Adrenal gland (tissue), 9 donors: ENCODE measurements at regions not wholly inside any gene's neighbourhood (a gene's known extent, or its start where the extent isn't known, plus 50 kb on each side); places are given as distances from the start of the nearest gene placed in this dataset.

Experiments
- DNase-seq, 7 donors: peaks; one replicate each; pipeline ENCODE4 v3.0.0-alpha.2; 2019 to 2020
- H3K27ac ChIP-seq, 5 donors: fragments of 200-600 bp; sonication (generic) in 4 of 5; 1 replicate in 3 of 5; 2 replicates in 2 of 5; pipeline versions ENCODE4 v1.5.1 to v1.8.0; 2016 to 2020; ENCODE audit warnings: mild to moderate bottlenecking in 1 of 5
- H3K27me3 ChIP-seq: fragments of 200-600 bp; 2 replicates; pipeline ENCODE4 v1.8.0; 2021
- H3K36me3 ChIP-seq, 2 donors: fragments of 200-600 bp; replicated peaks in 1 of 2; 1 replicate in 1 of 2; 2 replicates in 1 of 2; pipeline versions ENCODE4 v1.5.1 to v1.8.0; 2018 to 2022
- H3K4me1 ChIP-seq, 2 donors: fragments of 200-600 bp; replicated peaks in 1 of 2; 1 replicate in 1 of 2; 2 replicates in 1 of 2; pipeline versions ENCODE4 v1.5.1 to v1.8.0; 2018 to 2021
- H3K4me3 ChIP-seq, 4 donors: fragments of 200-600 bp; sonication (generic) in 3 of 4; one replicate each; pipeline ENCODE4 v1.5.1; 2016 to 2018
- H3K9me3 ChIP-seq, 3 donors: fragments of 200-600 bp; sonication (generic) in 1 of 3; replicated peaks in 1 of 3; 1 replicate in 2 of 3; 2 replicates in 1 of 3; pipeline versions ENCODE4 v1.5.1 to v1.8.0; 2016 to 2021
- CTCF ChIP-seq, 6 experiments: fragments of 450-650 bp in 4 of 6; fragments of 200-600 bp in 2 of 6; sonication (generic) in 1 of 6; IDR thresholded peaks; 1 replicate in 5 of 6; 2 replicates in 1 of 6; pipeline versions ENCODE4 v1.5.1 to v1.8.0; 2016 to 2021; ENCODE audit warnings: antibody characterized with exemption in 6 of 6, mild to moderate bottlenecking in 2 of 6, moderate library complexity in 1 of 6
- POLR2A ChIP-seq, 2 donors: fragments of 450-650 bp; IDR thresholded peaks; one replicate each; pipeline ENCODE4 v1.6.1; 2017; ENCODE audit warnings: antibody characterized with exemption in 2 of 2, mild to moderate bottlenecking in 2 of 2, moderate library complexity in 1 of 2
- WGBS, 4 donors: extraction: QIAGEN DNeasy Blood & Tissue Kit in 2 of 4; methylation state at CpG; one replicate each; pipeline versions ENCODE4 v1.1.5 to v1.1.7; 2013 to 2017; 5-methylcytosine and 5-hydroxymethylcytosine counted together
- intact Hi-C, 2 donors: fragments of 100-400 bp; cut with DNase I; formaldehyde crosslinking; loops; one replicate each; pipeline versions ENCODE4 v1.14.1 to v1.15.0; 2022 to 2023
- donor health status: healthy with polysubstance abuse.
- donor health status: Bipolar disorder and iron deficiency.
- donor health status: DM: yes; HTN: yes; CAD: no.
- donor health status: DM: no; HTN: no; CAD: no.
- donor health status: DM: no; HTN: no; CAD: no.

DNA sequence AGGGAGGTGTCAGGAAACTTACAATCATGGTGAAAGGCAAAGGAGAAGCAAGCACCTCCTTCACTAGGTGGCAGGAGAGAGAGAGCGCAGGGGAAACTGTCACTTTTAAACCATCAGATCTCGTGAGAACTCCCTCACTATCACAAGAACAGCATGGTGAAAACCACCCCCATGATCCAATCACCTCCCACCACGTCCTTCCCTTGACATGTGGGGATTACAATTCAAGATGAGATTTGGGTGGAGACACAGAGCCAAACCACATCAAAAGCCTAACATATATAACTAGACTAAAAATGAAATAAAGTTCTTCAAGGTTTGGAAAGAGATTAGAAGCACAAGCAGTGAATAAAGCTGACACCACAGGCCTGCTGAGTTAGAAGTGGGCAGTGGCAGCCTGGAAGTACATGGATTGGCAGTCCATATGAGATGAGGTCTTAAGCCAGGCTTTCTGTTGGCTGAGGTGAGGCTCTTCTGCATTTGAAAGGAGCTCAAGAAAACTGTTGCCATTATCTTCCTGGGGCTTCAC is 96.4 kb upstream of the MDFIC start:
- intact Hi-C loops, result no loop called here
- Histone ChIP-seq H3K4me3 (no peak overlapping the region), H3K27ac (no peak overlapping the region), H3K36me3 (no peaks in the 10 kb centered on the region), H3K27me3 (no peaks in the 10 kb centered on the region), H3K4me1 (no peaks in the 10 kb centered on the region), H3K9me3 (no peaks in the 10 kb centered on the region)
- no peak for TF ChIP-seq POLR2A (IDR thresholded peaks at IDR 0.05)
- no peak for TF ChIP-seq CTCF (IDR thresholded peaks at IDR 0.05)
- DNase-seq, result no peak
- 73 to 78% (median 76%) methylated on average over 3 of the region's 3 CpGs for WGBS, 4 donors

- WGBS, 4 donors, result 51 to 58% (median 52%) methylated on average over 4 of the region's 4 CpGs
- H3K27ac ChIP-seq, result no peak overlapping the region
- no peaks in the 10 kb centered on the region for H3K36me3 ChIP-seq
- intact Hi-C loops, result no loop called here
- no peak for DNase-seq
- H3K4me3 ChIP-seq, result no peak overlapping the region
- H3K4me1 ChIP-seq, result no peaks in the 10 kb centered on the region
- TF ChIP-seq POLR2A (IDR thresholded peaks at IDR 0.05) (no peak), CTCF (IDR thresholded peaks at IDR 0.05) (no peak)
- no peaks in the 10 kb centered on the region for H3K27me3 ChIP-seq
- H3K9me3 ChIP-seq, result no peaks in the 10 kb centered on the region
These were observed 90.9 kb upstream of the MDFIC start for GRCh38 chr7:114830952-114831351.

GRCh38 chr7:114832906-114833595 is 88.8 kb upstream of the MDFIC start:
- 65 to 72% (median 70%) methylated on average over 4 of the region's 4 CpGs for WGBS, 4 donors
- Histone ChIP-seq H3K9me3 (no peaks in the 10 kb centered on the region), H3K27me3 (no peaks in the 10 kb centered on the region), H3K27ac (no peak overlapping the region), H3K4me1 (no peaks in the 10 kb centered on the region), H3K36me3 (no peaks in the 10 kb centered on the region), H3K4me3 (no peak overlapping the region)
- intact Hi-C loops, result no loop called here
- no peak for DNase-seq
- TF ChIP-seq CTCF (IDR thresholded peaks at IDR 0.05) (no peak), POLR2A (IDR thresholded peaks at IDR 0.05) (no peak)

- DNase-seq, result no peak
- WGBS, 4 donors, result 85 to 91% (median 88%) methylated on average over 1 of the region's 1 CpG
These were observed 86.6 kb upstream of the MDFIC start for GRCh38 chr7:114835303-114835702.

More at GRCh38 chr7:114835303-114835702, 86.6 kb upstream of the MDFIC start:
- H3K36me3 ChIP-seq, result no peaks in the 10 kb centered on the region
- no peak overlapping the region for H3K4me3 ChIP-seq
- intact Hi-C loops, result no loop called here
- no peaks in the 10 kb centered on the region for H3K9me3 ChIP-seq
- H3K4me1 ChIP-seq, result no peaks in the 10 kb centered on the region
- no peak for TF ChIP-seq POLR2A (IDR thresholded peaks at IDR 0.05)
- no peak for TF ChIP-seq CTCF (IDR thresholded peaks at IDR 0.05)
- H3K27me3 ChIP-seq, result no peaks in the 10 kb centered on the region
- no peak overlapping the region for H3K27ac ChIP-seq
